Keratinocyte (primary cell): ENCODE measurements at regions not wholly inside any gene's neighbourhood (a gene's known extent, or its start where the extent isn't known, plus 50 kb on each side); places are given as distances from the start of the nearest gene placed in this dataset.

Experiments used
- CTCF ChIP-seq, 3 experiments: IDR thresholded peaks in 1 of 3; conservative IDR thresholded peaks in 1 of 3; optimal IDR thresholded peaks in 1 of 3; 2 replicates in 2 of 3; 3 replicates in 1 of 3; pipeline versions ENCODE3 to v1.5.1; 2011; ENCODE audit warnings: low read length in 3 of 3, mild to moderate bottlenecking in 3 of 3, moderate library complexity in 2 of 3, control low read depth in 1 of 3, inconsistent platforms in 1 of 3; ENCODE audit not compliant: insufficient read depth in 2 of 3; ENCODE audit errors: extremely low read depth in 1 of 3
- EZH2 ChIP-seq: IDR thresholded peaks from one replicate; pipeline ENCODE4 v1.6.1; 2012; ENCODE audit warnings: inconsistent platforms, mild to moderate bottlenecking, low read length, moderate library complexity

GRCh38 chr3:16828815-16829214, 55.9 kb upstream of the PLCL2 start:
- TF ChIP-seq CTCF (optimal IDR thresholded peaks at IDR 0.05 in 1 of 3, IDR thresholded peaks at IDR 0.05 in 1 of 3, conservative IDR thresholded peaks at IDR 0.05 in 1 of 3; ENCODE audit: extremely low read depth in 1 of 3, insufficient read depth in 2 of 3, low read length in 3 of 3) (peak in 1 of 3 experiments; percentile 5), EZH2 (no peak)
